ENCODE measurements at regions not wholly inside any gene's neighbourhood (a gene's known extent, or its start where the extent isn't known, plus 50 kb on each side); places are given as distances from the start of the nearest gene placed in this dataset.

DNA sequence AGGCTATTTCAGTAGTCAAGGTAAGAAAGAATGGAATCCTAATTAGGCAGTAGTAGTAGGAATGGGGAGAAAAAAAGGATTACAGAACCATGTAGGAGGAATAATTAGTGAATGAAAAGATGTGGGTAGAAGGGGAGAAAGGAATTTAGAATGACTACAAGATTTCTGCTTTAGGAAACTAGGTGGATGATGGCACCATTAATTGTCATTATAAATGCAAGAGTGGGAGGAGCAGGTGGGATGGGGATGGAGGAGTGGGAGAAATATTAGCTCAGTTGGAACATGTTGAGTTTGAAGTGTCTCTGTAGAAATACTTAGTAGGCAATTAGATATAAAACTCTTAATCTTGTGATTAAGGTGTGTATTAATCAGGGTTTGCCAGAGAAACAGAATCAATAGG lies 50.0 kb upstream of the C21orf91 start:
- DNase-seq, result no peak

Measured in NCI-H510A treated with DMSO at 0.1 percent for 48 hours (cell line).